IMR-90 (cell line): ENCODE measurements at regions not wholly inside any gene's neighbourhood (a gene's known extent, or its start where the extent isn't known, plus 50 kb on each side); places are given as distances from the start of the nearest gene placed in this dataset.

ENCODE experiments used
- ATAC-seq: fragments of 200-7000 bp; cut with Tn5 transposase; 2 replicates; pipeline ENCODE4 v1.9.1; 2020; ENCODE audit warnings: low read depth, mild to moderate bottlenecking, moderate library complexity
- BruUV-seq: library from RNA; stranded (reverse); fragments of 400-500 nt; replicated peaks from 2 replicates; lab custom pipeline; 2021; lab: Mats Ljungman, UMichigan
- CTCF ChIA-PET: fragments of 300-600 bp; formaldehyde crosslinking; extraction: SDS; loops from one replicate; lab custom pipeline; 2021; ENCODE audit warnings: antibody characterized with exemption; lab: Yijun Ruan, JAX
- POLR2A ChIA-PET: fragments of 300-600 bp; sonication (Branson Sonifier 250); formaldehyde crosslinking; loops from one replicate; lab custom pipeline; 2022; ENCODE audit warnings: antibody characterized with exemption; ENCODE audit not compliant: unreplicated experiment; lab: Charles Lee
- DNase-seq: peaks from one replicate; pipeline ENCODE4 v3.0.0; 2013
- H2AFZ ChIP-seq: replicated peaks from 2 replicates; pipeline ENCODE3; 2013; ENCODE audit warnings: low read length, mild to moderate bottlenecking; ENCODE audit not compliant: poor library complexity
- H2AK5ac ChIP-seq: 2 replicates; pipeline ENCODE4 v1.6.1; 2013; ENCODE audit warnings: low read depth, low read length, inconsistent platforms
- H2AK9ac ChIP-seq: replicated peaks from 2 replicates; pipeline ENCODE3; 2013; ENCODE audit warnings: mild to moderate bottlenecking, low read depth, low read length, moderate library complexity; ENCODE audit not compliant: poor library complexity
- H2BK120ac ChIP-seq: 2 replicates; pipeline ENCODE4 v1.6.1; 2013; ENCODE audit warnings: low read depth, low read length, inconsistent platforms
- H2BK15ac ChIP-seq: 3 replicates; pipeline ENCODE4 v1.6.1; 2013; ENCODE audit warnings: low read depth, low read length, inconsistent platforms
- H2BK20ac ChIP-seq: 2 replicates; pipeline ENCODE4 v1.6.1; 2013; ENCODE audit warnings: low read depth, mild to moderate bottlenecking, inconsistent platforms, low read length, moderate library complexity
- H2BK5ac ChIP-seq: 2 replicates; pipeline ENCODE4 v1.6.1; 2013; ENCODE audit warnings: mild to moderate bottlenecking, low read depth, low read length, inconsistent platforms; ENCODE audit not compliant: poor library complexity, severe bottlenecking
- H3K14ac ChIP-seq: replicated peaks from 2 replicates; pipeline ENCODE4 v1.6.1; 2013; ENCODE audit warnings: low read depth, low read length, inconsistent platforms
- H3K18ac ChIP-seq: 2 replicates; pipeline ENCODE4 v1.6.1; 2013; ENCODE audit warnings: low read depth, low read length, control low read depth
- H3K23ac ChIP-seq: 2 replicates; pipeline ENCODE4 v1.6.1; 2013; ENCODE audit warnings: low read depth, low read length, inconsistent platforms
- H3K27ac ChIP-seq: 2 replicates; pipeline ENCODE4 v1.5.1; 2013; ENCODE audit warnings: mild to moderate bottlenecking, control low read depth, low read length; ENCODE audit not compliant: insufficient read depth
- H3K27me3 ChIP-seq: 2 replicates; pipeline ENCODE4 v1.6.1; 2013; ENCODE audit warnings: low read length; ENCODE audit not compliant: control insufficient read depth, insufficient read depth
- H3K36me3 ChIP-seq: 2 replicates; pipeline ENCODE4 v1.6.1; 2013; ENCODE audit warnings: low read length, mixed read lengths; ENCODE audit not compliant: control insufficient read depth, insufficient read depth
- H3K4ac ChIP-seq: 2 replicates; pipeline ENCODE4 v1.6.1; 2013; ENCODE audit warnings: low read depth, low read length, inconsistent platforms
- H3K4me1 ChIP-seq: 2 replicates; pipeline ENCODE4 v1.6.1; 2013; ENCODE audit warnings: low read length, mixed read lengths; ENCODE audit not compliant: control insufficient read depth, insufficient read depth
- H3K4me2 ChIP-seq: 2 replicates; pipeline ENCODE4 v1.6.1; 2013; ENCODE audit warnings: low read depth, mild to moderate bottlenecking, control low read depth, low read length, moderate library complexity
- H3K4me3 ChIP-seq: 2 replicates; pipeline ENCODE4 v1.5.1; 2013; ENCODE audit warnings: low read depth, mild to moderate bottlenecking, control low read depth, low read length, moderate library complexity; ENCODE audit not compliant: insufficient read depth
- H3K56ac ChIP-seq: 2 replicates; pipeline ENCODE4 v1.6.1; 2013; ENCODE audit warnings: low read length, inconsistent platforms; ENCODE audit not compliant: insufficient read depth; ENCODE audit errors: extremely low read depth
- H3K79me1 ChIP-seq, 2 experiments: 2 replicates each; pipeline ENCODE4 v1.6.1; 2013; ENCODE audit warnings: low read length in 2 of 2, inconsistent platforms in 1 of 2, low read depth in 1 of 2
- H3K9ac ChIP-seq: 2 replicates; pipeline ENCODE4 v1.6.1; 2013; ENCODE audit warnings: low read depth, low read length, control low read depth
- H3K9me1 ChIP-seq: 2 replicates; pipeline ENCODE4 v1.6.1; 2013; ENCODE audit warnings: low read length, inconsistent platforms; ENCODE audit not compliant: insufficient read depth
- H3K9me3 ChIP-seq: 2 replicates; pipeline ENCODE4 v1.6.1; 2013; ENCODE audit warnings: low read length; ENCODE audit not compliant: control insufficient read depth, insufficient read depth
- H4K20me1 ChIP-seq: 2 replicates; pipeline ENCODE4 v1.6.1; 2013; ENCODE audit warnings: low read length, inconsistent platforms; ENCODE audit not compliant: insufficient read depth
- H4K5ac ChIP-seq: 2 replicates; pipeline ENCODE4 v1.6.1; 2013; ENCODE audit warnings: mild to moderate bottlenecking, low read depth, low read length, control low read depth
- H4K8ac ChIP-seq, 2 experiments: 2 replicates each; pipeline ENCODE4 v1.6.1; 2013; ENCODE audit warnings: low read depth in 2 of 2, low read length in 2 of 2, control low read depth in 1 of 2, inconsistent platforms in 1 of 2
- H4K91ac ChIP-seq: 2 replicates; pipeline ENCODE4 v1.6.1; 2013; ENCODE audit warnings: low read depth, low read length, inconsistent platforms; ENCODE audit not compliant: insufficient read depth
- BHLHE40 ChIP-seq: fragments of 150-350 bp; IDR thresholded peaks from 2 replicates; pipeline ENCODE4 v1.6.1; 2016; ENCODE audit warnings: mild to moderate bottlenecking, low read depth, low read length
- CEBPB ChIP-seq: IDR thresholded peaks from 2 replicates; pipeline ENCODE4 v1.6.1; 2012; ENCODE audit warnings: low read depth, low read length, improper control_type of control experiment
- CHD1 ChIP-seq: IDR thresholded peaks from 2 replicates; pipeline ENCODE4 v1.6.1; 2012; ENCODE audit warnings: low read depth, low read length, improper control_type of control experiment
- FOS ChIP-seq: fragments of 150-350 bp; IDR thresholded peaks from 2 replicates; pipeline ENCODE4 v1.6.1; 2016; ENCODE audit warnings: low read depth, low read length
- MAFK ChIP-seq: IDR thresholded peaks from 2 replicates; pipeline ENCODE4 v1.6.1; 2012; ENCODE audit warnings: low read depth, low read length, improper control_type of control experiment
- MAZ ChIP-seq: IDR thresholded peaks from 2 replicates; pipeline ENCODE4 v1.6.1; 2012; ENCODE audit warnings: low read depth, mild to moderate bottlenecking, low read length, improper control_type of control experiment, moderate library complexity, borderline replicate concordance
- MXI1 ChIP-seq: IDR thresholded peaks from 2 replicates; pipeline ENCODE4 v1.6.1; 2012; ENCODE audit warnings: low read depth, mild to moderate bottlenecking, low read length, moderate library complexity, borderline replicate concordance
- NFE2L2 ChIP-seq: fragments of 150-350 bp; IDR thresholded peaks from 2 replicates; pipeline ENCODE4 v1.6.1; 2016; ENCODE audit warnings: low read depth, mild to moderate bottlenecking, low read length
- POLR2A ChIP-seq: IDR thresholded peaks from 2 replicates; pipeline ENCODE4 v1.6.1; 2012; ENCODE audit warnings: mild to moderate bottlenecking, low read depth, low read length
- RAD21 ChIP-seq: IDR thresholded peaks from 2 replicates; pipeline ENCODE4 v1.6.1; 2012; ENCODE audit warnings: low read length, improper control_type of control experiment
- RCOR1 ChIP-seq: IDR thresholded peaks from 2 replicates; pipeline ENCODE4 v1.6.1; 2012; ENCODE audit warnings: mild to moderate bottlenecking, low read length, improper control_type of control experiment; ENCODE audit not compliant: insufficient replicate concordance
- RFX5 ChIP-seq: IDR thresholded peaks from 2 replicates; pipeline ENCODE4 v1.8.0; 2012; ENCODE audit warnings: low read depth, mild to moderate bottlenecking, low read length, moderate library complexity
- SMC3 ChIP-seq: fragments of 150-350 bp; IDR thresholded peaks from 2 replicates; pipeline ENCODE4 v1.6.1; 2016; ENCODE audit warnings: low read depth, mild to moderate bottlenecking, antibody characterized with exemption, low read length, moderate library complexity
- WGBS, 2 experiments: methylation state at CpG; one replicate each; pipeline versions ENCODE4 v1.1.5 to v1.1.7; 2013; ENCODE audit warnings: missing lambda C conversion rate in 2 of 2; ENCODE audit not compliant: insufficient read length in 1 of 2; ENCODE audit errors: extremely low coverage in 2 of 2; 5-methylcytosine and 5-hydroxymethylcytosine counted together
- dilution Hi-C: fragments of 300-500 bp; cut with HindIII; formaldehyde crosslinking; loops from one replicate; pipeline ENCODE4 v1.14.3; 2018; ENCODE audit warnings: low sequenced_read_pairs; ENCODE audit not compliant: unreplicated experiment
- in situ Hi-C: fragments of 300-500 bp; cut with MboI; formaldehyde crosslinking; loops from 3 replicates; pipeline ENCODE4 v1.14.3; 2019; ENCODE audit warnings: low sequenced_read_pairs, inconsistent platforms, mixed read lengths
- intact Hi-C: fragments of 100-400 bp; cut with micrococcal nuclease; formaldehyde crosslinking; loops from 2 replicates; pipeline ENCODE4 v1.10.0; 2022
- TF ChIP-seq, protein P1 (sequence below): fragments of 150-350 bp; IDR thresholded peaks from 2 replicates; pipeline ENCODE4 v1.6.1; 2016; ENCODE audit warnings: low read depth, mild to moderate bottlenecking, low read length, moderate library complexity, borderline replicate concordance
- TF ChIP-seq, protein P2 (sequence below): conservative IDR thresholded peaks from 2 replicates; pipeline ENCODE4 v1.5.1; 2012; ENCODE audit warnings: mild to moderate bottlenecking, low read depth, low read length, improper control_type of control experiment
- TF ChIP-seq, protein P3 (sequence below): fragments of 150-350 bp; IDR thresholded peaks from 2 replicates; pipeline ENCODE4 v1.6.1; 2017; ENCODE audit warnings: mild to moderate bottlenecking, antibody characterized with exemption, low read length, low read depth

DNA sequence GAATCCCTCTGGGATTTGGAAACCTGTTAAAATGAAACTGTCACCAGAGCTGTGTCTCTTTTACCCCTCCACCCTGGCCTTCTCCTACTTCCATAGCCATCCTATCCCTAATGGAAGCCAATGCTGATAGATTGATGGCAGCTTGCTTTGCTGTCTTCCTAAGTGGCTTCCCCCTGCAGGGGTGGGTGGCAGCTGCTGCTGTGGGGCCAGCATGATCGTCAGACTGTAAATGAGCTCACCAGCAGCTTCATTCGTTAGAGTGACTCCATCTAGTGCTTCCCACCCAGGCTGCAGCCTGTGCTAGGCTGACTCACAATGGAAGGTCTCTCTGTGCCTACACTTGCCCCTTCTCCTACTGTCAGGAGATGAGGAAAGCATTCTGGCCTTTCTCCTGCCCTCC lies 311.0 kb downstream of the BUD13 start:
- no peak overlapping the region for H3K18ac ChIP-seq
- no peak overlapping the region for H2AK9ac ChIP-seq
- H3K4me2 ChIP-seq = no peak overlapping the region
- no peak overlapping the region for H3K4ac ChIP-seq
- H3K14ac ChIP-seq = no peak overlapping the region
- H3K79me1 ChIP-seq = no peaks in the 10 kb centered on the region
- H3K36me3 ChIP-seq = no peaks in the 10 kb centered on the region
- H3K9ac ChIP-seq = no peak overlapping the region
- H3K56ac ChIP-seq = no peak overlapping the region
- H4K5ac ChIP-seq = no peak overlapping the region
- no peak overlapping the region for H2AFZ ChIP-seq
- CTCF ChIA-PET = no interaction called here
- H3K27me3 ChIP-seq = no peaks in the 10 kb centered on the region; the same call in 1 of the 2 replicates
- no peak overlapping the region for H2BK20ac ChIP-seq
- no peak overlapping the region for H3K4me3 ChIP-seq
- intact Hi-C loops = no loop called here
- in situ Hi-C loops = no loop called here
- no peak for DNase-seq
- H3K9me3 ChIP-seq = no peaks in the 10 kb centered on the region
- H4K20me1 ChIP-seq = no peaks in the 10 kb centered on the region
- POLR2A ChIA-PET = no interaction called here
- no peak overlapping the region for H3K23ac ChIP-seq
- no CpG with 5 or more reads among the region's 2 CpGs for WGBS, 2 experiments
- H4K91ac ChIP-seq = no peak overlapping the region
- ATAC-seq = no peak
- no peak overlapping the region for H4K8ac ChIP-seq
- no peak overlapping the region for H3K27ac ChIP-seq
- no TSS peak for BruUV-seq
- no peak overlapping the region for H2BK120ac ChIP-seq
- no peak overlapping the region for H2BK5ac ChIP-seq
- dilution Hi-C loops = no loop called here
- H2AK5ac ChIP-seq = no peak overlapping the region
- no peaks in the 10 kb centered on the region for H3K9me1 ChIP-seq
- H2BK15ac ChIP-seq = no peak overlapping the region
- no peaks in the 10 kb centered on the region for H3K4me1 ChIP-seq
- TF ChIP-seq CEBPB = no peak
- no peak for TF ChIP-seq BHLHE40
- TF ChIP-seq RAD21 = no peak
- TF ChIP-seq, protein P1, sequence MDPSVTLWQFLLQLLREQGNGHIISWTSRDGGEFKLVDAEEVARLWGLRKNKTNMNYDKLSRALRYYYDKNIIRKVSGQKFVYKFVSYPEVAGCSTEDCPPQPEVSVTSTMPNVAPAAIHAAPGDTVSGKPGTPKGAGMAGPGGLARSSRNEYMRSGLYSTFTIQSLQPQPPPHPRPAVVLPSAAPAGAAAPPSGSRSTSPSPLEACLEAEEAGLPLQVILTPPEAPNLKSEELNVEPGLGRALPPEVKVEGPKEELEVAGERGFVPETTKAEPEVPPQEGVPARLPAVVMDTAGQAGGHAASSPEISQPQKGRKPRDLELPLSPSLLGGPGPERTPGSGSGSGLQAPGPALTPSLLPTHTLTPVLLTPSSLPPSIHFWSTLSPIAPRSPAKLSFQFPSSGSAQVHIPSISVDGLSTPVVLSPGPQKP = no peak
- no peak for TF ChIP-seq FOS
- TF ChIP-seq MAFK = no peak
- no peak for TF ChIP-seq RFX5
- no peak for TF ChIP-seq NFE2L2
- TF ChIP-seq RCOR1 = no peak
- TF ChIP-seq POLR2A = no peak
- TF ChIP-seq, protein P2, sequence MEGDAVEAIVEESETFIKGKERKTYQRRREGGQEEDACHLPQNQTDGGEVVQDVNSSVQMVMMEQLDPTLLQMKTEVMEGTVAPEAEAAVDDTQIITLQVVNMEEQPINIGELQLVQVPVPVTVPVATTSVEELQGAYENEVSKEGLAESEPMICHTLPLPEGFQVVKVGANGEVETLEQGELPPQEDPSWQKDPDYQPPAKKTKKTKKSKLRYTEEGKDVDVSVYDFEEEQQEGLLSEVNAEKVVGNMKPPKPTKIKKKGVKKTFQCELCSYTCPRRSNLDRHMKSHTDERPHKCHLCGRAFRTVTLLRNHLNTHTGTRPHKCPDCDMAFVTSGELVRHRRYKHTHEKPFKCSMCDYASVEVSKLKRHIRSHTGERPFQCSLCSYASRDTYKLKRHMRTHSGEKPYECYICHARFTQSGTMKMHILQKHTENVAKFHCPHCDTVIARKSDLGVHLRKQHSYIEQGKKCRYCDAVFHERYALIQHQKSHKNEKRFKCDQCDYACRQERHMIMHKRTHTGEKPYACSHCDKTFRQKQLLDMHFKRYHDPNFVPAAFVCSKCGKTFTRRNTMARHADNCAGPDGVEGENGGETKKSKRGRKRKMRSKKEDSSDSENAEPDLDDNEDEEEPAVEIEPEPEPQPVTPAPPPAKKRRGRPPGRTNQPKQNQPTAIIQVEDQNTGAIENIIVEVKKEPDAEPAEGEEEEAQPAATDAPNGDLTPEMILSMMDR = no peak
- TF ChIP-seq MAZ = no peak
- no peak for TF ChIP-seq CHD1
- TF ChIP-seq MXI1 = no peak
- no peak for TF ChIP-seq SMC3
- TF ChIP-seq, protein P3, sequence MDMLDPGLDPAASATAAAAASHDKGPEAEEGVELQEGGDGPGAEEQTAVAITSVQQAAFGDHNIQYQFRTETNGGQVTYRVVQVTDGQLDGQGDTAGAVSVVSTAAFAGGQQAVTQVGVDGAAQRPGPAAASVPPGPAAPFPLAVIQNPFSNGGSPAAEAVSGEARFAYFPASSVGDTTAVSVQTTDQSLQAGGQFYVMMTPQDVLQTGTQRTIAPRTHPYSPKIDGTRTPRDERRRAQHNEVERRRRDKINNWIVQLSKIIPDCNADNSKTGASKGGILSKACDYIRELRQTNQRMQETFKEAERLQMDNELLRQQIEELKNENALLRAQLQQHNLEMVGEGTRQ = no peak
